Lower leg skin (tissue), 4 donors: ENCODE measurements at regions not wholly inside any gene's neighbourhood (a gene's known extent, or its start where the extent isn't known, plus 50 kb on each side); places are given as distances from the start of the nearest gene placed in this dataset.

Experiments
- DNase-seq, 2 donors: peaks; one replicate each; pipeline ENCODE4 v3.0.0-alpha.2; 2019; ENCODE audit warnings: low spot score in 2 of 2
- H3K4me3 ChIP-seq: fragments of 200-600 bp; sonication (generic); 2 replicates; pipeline ENCODE4 v1.5.1; 2017; ENCODE audit warnings: mild to moderate bottlenecking, low read depth; ENCODE audit not compliant: poor library complexity, severe bottlenecking
- CTCF ChIP-seq, 3 donors: fragments of 450-650 bp; IDR thresholded peaks; one replicate each; pipeline ENCODE4 v1.5.1; 2016; ENCODE audit warnings: antibody characterized with exemption in 3 of 3, mild to moderate bottlenecking in 3 of 3, moderate library complexity in 2 of 3
- POLR2A ChIP-seq, 2 donors: fragments of 450-650 bp; IDR thresholded peaks; one replicate each; pipeline ENCODE4 v1.6.1; 2016 to 2017; ENCODE audit warnings: antibody characterized with exemption in 2 of 2, mild to moderate bottlenecking in 1 of 2, moderate library complexity in 1 of 2
- WGBS, 2 donors: methylation state at CpG; one replicate each; pipeline ENCODE4 v1.1.5; 2018; 5-methylcytosine and 5-hydroxymethylcytosine counted together
- intact Hi-C: fragments of 100-400 bp; cut with DNase I; formaldehyde crosslinking; loops from one replicate; pipeline ENCODE4 v1.15.0; 2023; ENCODE audit warnings: low total_unique reads

GRCh38 chr21:28436286-28436932 is 556.3 kb downstream of the LTN1 start:
- 84 to 88% methylated on average over 2 of the region's 2 CpGs for WGBS, 2 donors
- DNase-seq, result no peak
- TF ChIP-seq CTCF (IDR thresholded peaks at IDR 0.05) (no peak), POLR2A (IDR thresholded peaks at IDR 0.05) (no peak)

GRCh38 chr21:28431527-28432200 is 561.0 kb downstream of the LTN1 start:
- no peak for TF ChIP-seq CTCF (IDR thresholded peaks at IDR 0.05)
- TF ChIP-seq POLR2A (IDR thresholded peaks at IDR 0.05), result no peak
- WGBS, 2 donors, result 84 to 90% methylated on average over 5 of the region's 5 CpGs
- intact Hi-C loops, result no loop called here
- DNase-seq, result no peak
- no peak overlapping the region for H3K4me3 ChIP-seq

More at GRCh38 chr21:28436286-28436932, 556.3 kb downstream of the LTN1 start:
- intact Hi-C loops, result no loop called here
- no peak overlapping the region for H3K4me3 ChIP-seq

- intact Hi-C loops, result no loop called here
- DNase-seq, result no peak
- WGBS, 2 donors, result 90 to 93% methylated on average over 2 of the region's 2 CpGs
- TF ChIP-seq POLR2A (IDR thresholded peaks at IDR 0.05) (no peak), CTCF (IDR thresholded peaks at IDR 0.05) (no peak)
- no peak overlapping the region for H3K4me3 ChIP-seq
Measured at GRCh38 chr21:28431022-28431421, 561.7 kb downstream of the LTN1 start.

GRCh38 chr21:28429161-28429560 is 563.5 kb downstream of the LTN1 start:
- intact Hi-C loops, result no loop called here
- no peak for DNase-seq
- H3K4me3 ChIP-seq, result no peak overlapping the region
- WGBS, 2 donors, result 85 to 91% methylated on average over 2 of the region's 2 CpGs
- TF ChIP-seq POLR2A (IDR thresholded peaks at IDR 0.05) (no peak), CTCF (IDR thresholded peaks at IDR 0.05) (no peak)

GRCh38 chr21:28427394-28428022 is 565.2 kb downstream of the LTN1 start:
- intact Hi-C loops, result no loop called here
- DNase-seq, result no peak
- no peak overlapping the region for H3K4me3 ChIP-seq
- TF ChIP-seq POLR2A (IDR thresholded peaks at IDR 0.05) (no peak), CTCF (IDR thresholded peaks at IDR 0.05) (no peak)
- WGBS, 2 donors, result 91% methylated on average over 1 of the region's 1 CpG
